IMR-90 (cell line): ENCODE measurements at regions not wholly inside any gene's neighbourhood (a gene's known extent, or its start where the extent isn't known, plus 50 kb on each side); places are given as distances from the start of the nearest gene placed in this dataset.

Source experiments
- ATAC-seq: fragments of 200-7000 bp; cut with Tn5 transposase; 2 replicates; pipeline ENCODE4 v1.9.1; 2020; ENCODE audit warnings: low read depth, mild to moderate bottlenecking, moderate library complexity
- BruUV-seq: library from RNA; stranded (reverse); fragments of 400-500 nt; replicated peaks from 2 replicates; lab custom pipeline; 2021; lab: Mats Ljungman, UMichigan
- CTCF ChIA-PET: fragments of 300-600 bp; formaldehyde crosslinking; extraction: SDS; loops from one replicate; lab custom pipeline; 2021; ENCODE audit warnings: antibody characterized with exemption; lab: Yijun Ruan, JAX
- POLR2A ChIA-PET: fragments of 300-600 bp; sonication (Branson Sonifier 250); formaldehyde crosslinking; loops from one replicate; lab custom pipeline; 2022; ENCODE audit warnings: antibody characterized with exemption; ENCODE audit not compliant: unreplicated experiment; lab: Charles Lee
- DNase-seq: peaks from one replicate; pipeline ENCODE4 v3.0.0; 2013
- H2AFZ ChIP-seq: replicated peaks from 2 replicates; pipeline ENCODE3; 2013; ENCODE audit warnings: low read length, mild to moderate bottlenecking; ENCODE audit not compliant: poor library complexity
- H2AK5ac ChIP-seq: 2 replicates; pipeline ENCODE4 v1.6.1; 2013; ENCODE audit warnings: low read depth, low read length, inconsistent platforms
- H2AK9ac ChIP-seq: replicated peaks from 2 replicates; pipeline ENCODE3; 2013; ENCODE audit warnings: mild to moderate bottlenecking, low read depth, low read length, moderate library complexity; ENCODE audit not compliant: poor library complexity
- H2BK120ac ChIP-seq: 2 replicates; pipeline ENCODE4 v1.6.1; 2013; ENCODE audit warnings: low read depth, low read length, inconsistent platforms
- H2BK15ac ChIP-seq: 3 replicates; pipeline ENCODE4 v1.6.1; 2013; ENCODE audit warnings: low read depth, low read length, inconsistent platforms
- H2BK20ac ChIP-seq: 2 replicates; pipeline ENCODE4 v1.6.1; 2013; ENCODE audit warnings: low read depth, mild to moderate bottlenecking, inconsistent platforms, low read length, moderate library complexity
- H2BK5ac ChIP-seq: 2 replicates; pipeline ENCODE4 v1.6.1; 2013; ENCODE audit warnings: mild to moderate bottlenecking, low read depth, low read length, inconsistent platforms; ENCODE audit not compliant: poor library complexity, severe bottlenecking
- H3K14ac ChIP-seq: replicated peaks from 2 replicates; pipeline ENCODE4 v1.6.1; 2013; ENCODE audit warnings: low read depth, low read length, inconsistent platforms
- H3K18ac ChIP-seq: 2 replicates; pipeline ENCODE4 v1.6.1; 2013; ENCODE audit warnings: low read depth, low read length, control low read depth
- H3K23ac ChIP-seq: 2 replicates; pipeline ENCODE4 v1.6.1; 2013; ENCODE audit warnings: low read depth, low read length, inconsistent platforms
- H3K27ac ChIP-seq: 2 replicates; pipeline ENCODE4 v1.5.1; 2013; ENCODE audit warnings: mild to moderate bottlenecking, control low read depth, low read length; ENCODE audit not compliant: insufficient read depth
- H3K27me3 ChIP-seq: 2 replicates; pipeline ENCODE4 v1.6.1; 2013; ENCODE audit warnings: low read length; ENCODE audit not compliant: control insufficient read depth, insufficient read depth
- H3K36me3 ChIP-seq: 2 replicates; pipeline ENCODE4 v1.6.1; 2013; ENCODE audit warnings: low read length, mixed read lengths; ENCODE audit not compliant: control insufficient read depth, insufficient read depth
- H3K4ac ChIP-seq: 2 replicates; pipeline ENCODE4 v1.6.1; 2013; ENCODE audit warnings: low read depth, low read length, inconsistent platforms
- H3K4me1 ChIP-seq: 2 replicates; pipeline ENCODE4 v1.6.1; 2013; ENCODE audit warnings: low read length, mixed read lengths; ENCODE audit not compliant: control insufficient read depth, insufficient read depth
- H3K4me2 ChIP-seq: 2 replicates; pipeline ENCODE4 v1.6.1; 2013; ENCODE audit warnings: low read depth, mild to moderate bottlenecking, control low read depth, low read length, moderate library complexity
- H3K4me3 ChIP-seq: 2 replicates; pipeline ENCODE4 v1.5.1; 2013; ENCODE audit warnings: low read depth, mild to moderate bottlenecking, control low read depth, low read length, moderate library complexity; ENCODE audit not compliant: insufficient read depth
- H3K56ac ChIP-seq: 2 replicates; pipeline ENCODE4 v1.6.1; 2013; ENCODE audit warnings: low read length, inconsistent platforms; ENCODE audit not compliant: insufficient read depth; ENCODE audit errors: extremely low read depth
- H3K79me1 ChIP-seq, 2 experiments: 2 replicates each; pipeline ENCODE4 v1.6.1; 2013; ENCODE audit warnings: low read length in 2 of 2, inconsistent platforms in 1 of 2, low read depth in 1 of 2
- H3K9ac ChIP-seq: 2 replicates; pipeline ENCODE4 v1.6.1; 2013; ENCODE audit warnings: low read depth, low read length, control low read depth
- H3K9me1 ChIP-seq: 2 replicates; pipeline ENCODE4 v1.6.1; 2013; ENCODE audit warnings: low read length, inconsistent platforms; ENCODE audit not compliant: insufficient read depth
- H3K9me3 ChIP-seq: 2 replicates; pipeline ENCODE4 v1.6.1; 2013; ENCODE audit warnings: low read length; ENCODE audit not compliant: control insufficient read depth, insufficient read depth
- H4K20me1 ChIP-seq: 2 replicates; pipeline ENCODE4 v1.6.1; 2013; ENCODE audit warnings: low read length, inconsistent platforms; ENCODE audit not compliant: insufficient read depth
- H4K5ac ChIP-seq: 2 replicates; pipeline ENCODE4 v1.6.1; 2013; ENCODE audit warnings: mild to moderate bottlenecking, low read depth, low read length, control low read depth
- H4K8ac ChIP-seq, 2 experiments: 2 replicates each; pipeline ENCODE4 v1.6.1; 2013; ENCODE audit warnings: low read depth in 2 of 2, low read length in 2 of 2, control low read depth in 1 of 2, inconsistent platforms in 1 of 2
- H4K91ac ChIP-seq: 2 replicates; pipeline ENCODE4 v1.6.1; 2013; ENCODE audit warnings: low read depth, low read length, inconsistent platforms; ENCODE audit not compliant: insufficient read depth
- NFE2L2 ChIP-seq: fragments of 150-350 bp; IDR thresholded peaks from 2 replicates; pipeline ENCODE4 v1.6.1; 2016; ENCODE audit warnings: low read depth, mild to moderate bottlenecking, low read length
- POLR2A ChIP-seq: IDR thresholded peaks from 2 replicates; pipeline ENCODE4 v1.6.1; 2012; ENCODE audit warnings: mild to moderate bottlenecking, low read depth, low read length
- RCOR1 ChIP-seq: IDR thresholded peaks from 2 replicates; pipeline ENCODE4 v1.6.1; 2012; ENCODE audit warnings: mild to moderate bottlenecking, low read length, improper control_type of control experiment; ENCODE audit not compliant: insufficient replicate concordance
- SMC3 ChIP-seq: fragments of 150-350 bp; IDR thresholded peaks from 2 replicates; pipeline ENCODE4 v1.6.1; 2016; ENCODE audit warnings: low read depth, mild to moderate bottlenecking, antibody characterized with exemption, low read length, moderate library complexity
- WGBS, 2 experiments: methylation state at CpG; one replicate each; pipeline versions ENCODE4 v1.1.5 to v1.1.7; 2013; ENCODE audit warnings: missing lambda C conversion rate in 2 of 2; ENCODE audit not compliant: insufficient read length in 1 of 2; ENCODE audit errors: extremely low coverage in 2 of 2; 5-methylcytosine and 5-hydroxymethylcytosine counted together
- dilution Hi-C: fragments of 300-500 bp; cut with HindIII; formaldehyde crosslinking; loops from one replicate; pipeline ENCODE4 v1.14.3; 2018; ENCODE audit warnings: low sequenced_read_pairs; ENCODE audit not compliant: unreplicated experiment
- in situ Hi-C: fragments of 300-500 bp; cut with MboI; formaldehyde crosslinking; loops from 3 replicates; pipeline ENCODE4 v1.14.3; 2019; ENCODE audit warnings: low sequenced_read_pairs, inconsistent platforms, mixed read lengths
- intact Hi-C: fragments of 100-400 bp; cut with micrococcal nuclease; formaldehyde crosslinking; loops from 2 replicates; pipeline ENCODE4 v1.10.0; 2022
- TF ChIP-seq, protein P1 (sequence below): fragments of 150-350 bp; IDR thresholded peaks from 2 replicates; pipeline ENCODE4 v1.6.1; 2016; ENCODE audit warnings: low read depth, mild to moderate bottlenecking, low read length, moderate library complexity, borderline replicate concordance
- TF ChIP-seq, protein P2 (sequence below): conservative IDR thresholded peaks from 2 replicates; pipeline ENCODE4 v1.5.1; 2012; ENCODE audit warnings: mild to moderate bottlenecking, low read depth, low read length, improper control_type of control experiment

DNA sequence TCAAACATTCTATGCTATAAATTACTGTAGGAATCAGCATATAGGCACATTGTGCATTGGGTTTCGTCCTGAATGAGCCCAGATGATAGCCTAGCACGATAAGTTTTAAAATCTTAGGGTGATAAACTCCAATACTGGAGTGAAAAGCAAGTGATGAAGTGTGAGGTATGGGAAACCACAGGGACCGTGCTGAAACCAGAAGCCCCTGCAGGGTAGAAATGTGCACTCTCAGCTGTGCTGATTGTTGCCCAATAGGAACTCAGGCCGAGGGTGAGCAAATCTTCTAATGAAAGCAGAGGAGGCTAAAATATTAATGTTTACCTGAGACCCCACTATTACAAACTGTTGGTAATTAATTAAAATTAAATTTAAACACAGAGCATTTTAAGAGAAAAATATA, 1486.6 kb downstream of the AACS start:
- H2BK15ac ChIP-seq = no peak overlapping the region
- no peak overlapping the region for H4K91ac ChIP-seq
- intact Hi-C loops (no loop called here), in situ Hi-C loops (no loop called here), dilution Hi-C loops (no loop called here)
- H3K4me2 ChIP-seq = no peak overlapping the region
- no peak overlapping the region for H2AFZ ChIP-seq
- no peak overlapping the region for H2BK20ac ChIP-seq
- H3K9ac ChIP-seq = no peak overlapping the region
- no peaks in the 10 kb centered on the region for H3K27me3 ChIP-seq
- WGBS, 2 experiments = 0% methylated on average over 1 of the region's 4 CpGs; no CpG with 5 or more reads in 1 of the 2 experiments
- no peak overlapping the region for H3K56ac ChIP-seq
- H3K4me3 ChIP-seq = no peak overlapping the region
- no peak overlapping the region for H2BK120ac ChIP-seq
- ChIA-PET POLR2A (no interaction called here), CTCF (no interaction called here)
- no peak overlapping the region for H3K18ac ChIP-seq
- H3K9me3 ChIP-seq = peaks cover 12% of the 10 kb centered on the region
- no peaks in the 10 kb centered on the region for H4K20me1 ChIP-seq
- no peak overlapping the region for H2BK5ac ChIP-seq
- no peak for ATAC-seq
- no peak overlapping the region for H3K27ac ChIP-seq
- no peak overlapping the region for H3K23ac ChIP-seq
- no peaks in the 10 kb centered on the region for H3K9me1 ChIP-seq
- TF ChIP-seq POLR2A (no peak), SMC3 (no peak), NFE2L2 (no peak), RCOR1 (no peak)
- TF ChIP-seq, protein P1, sequence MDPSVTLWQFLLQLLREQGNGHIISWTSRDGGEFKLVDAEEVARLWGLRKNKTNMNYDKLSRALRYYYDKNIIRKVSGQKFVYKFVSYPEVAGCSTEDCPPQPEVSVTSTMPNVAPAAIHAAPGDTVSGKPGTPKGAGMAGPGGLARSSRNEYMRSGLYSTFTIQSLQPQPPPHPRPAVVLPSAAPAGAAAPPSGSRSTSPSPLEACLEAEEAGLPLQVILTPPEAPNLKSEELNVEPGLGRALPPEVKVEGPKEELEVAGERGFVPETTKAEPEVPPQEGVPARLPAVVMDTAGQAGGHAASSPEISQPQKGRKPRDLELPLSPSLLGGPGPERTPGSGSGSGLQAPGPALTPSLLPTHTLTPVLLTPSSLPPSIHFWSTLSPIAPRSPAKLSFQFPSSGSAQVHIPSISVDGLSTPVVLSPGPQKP = no peak
- TF ChIP-seq, protein P2, sequence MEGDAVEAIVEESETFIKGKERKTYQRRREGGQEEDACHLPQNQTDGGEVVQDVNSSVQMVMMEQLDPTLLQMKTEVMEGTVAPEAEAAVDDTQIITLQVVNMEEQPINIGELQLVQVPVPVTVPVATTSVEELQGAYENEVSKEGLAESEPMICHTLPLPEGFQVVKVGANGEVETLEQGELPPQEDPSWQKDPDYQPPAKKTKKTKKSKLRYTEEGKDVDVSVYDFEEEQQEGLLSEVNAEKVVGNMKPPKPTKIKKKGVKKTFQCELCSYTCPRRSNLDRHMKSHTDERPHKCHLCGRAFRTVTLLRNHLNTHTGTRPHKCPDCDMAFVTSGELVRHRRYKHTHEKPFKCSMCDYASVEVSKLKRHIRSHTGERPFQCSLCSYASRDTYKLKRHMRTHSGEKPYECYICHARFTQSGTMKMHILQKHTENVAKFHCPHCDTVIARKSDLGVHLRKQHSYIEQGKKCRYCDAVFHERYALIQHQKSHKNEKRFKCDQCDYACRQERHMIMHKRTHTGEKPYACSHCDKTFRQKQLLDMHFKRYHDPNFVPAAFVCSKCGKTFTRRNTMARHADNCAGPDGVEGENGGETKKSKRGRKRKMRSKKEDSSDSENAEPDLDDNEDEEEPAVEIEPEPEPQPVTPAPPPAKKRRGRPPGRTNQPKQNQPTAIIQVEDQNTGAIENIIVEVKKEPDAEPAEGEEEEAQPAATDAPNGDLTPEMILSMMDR = no peak
- H3K36me3 ChIP-seq = no peaks in the 10 kb centered on the region
- no peaks in the 10 kb centered on the region for H3K4me1 ChIP-seq
- no peak overlapping the region for H4K5ac ChIP-seq
- H2AK9ac ChIP-seq = no peak overlapping the region
- H2AK5ac ChIP-seq = no peak overlapping the region
- no peaks in the 10 kb centered on the region for H3K79me1 ChIP-seq
- H3K14ac ChIP-seq = no peak overlapping the region
- no peak for DNase-seq
- no peak overlapping the region for H4K8ac ChIP-seq
- no peak overlapping the region for H3K4ac ChIP-seq
- no TSS peak for BruUV-seq
